CD14-positive monocyte (primary cell): ENCODE measurements at regions not wholly inside any gene's neighbourhood (a gene's known extent, or its start where the extent isn't known, plus 50 kb on each side); places are given as distances from the start of the nearest gene placed in this dataset.

Experiments used
- DNase-seq, 3 donors: peaks; one replicate each; pipeline ENCODE4 v3.0.0-alpha.2; 2011 to 2022
- H2AFZ ChIP-seq: 2 replicates; pipeline ENCODE4 v1.6.0; 2012; ENCODE audit warnings: mild to moderate bottlenecking, low read depth, low read length, inconsistent platforms; ENCODE audit not compliant: insufficient read depth, poor library complexity, severe bottlenecking
- H3K27ac ChIP-seq, 2 donors: 1 replicate in 1 of 2; 2 replicates in 1 of 2; pipeline ENCODE4 v1.5.1; 2012 to 2013; ENCODE audit warnings: low read length in 2 of 2, control low read depth in 1 of 2, inconsistent platforms in 1 of 2, low read depth in 1 of 2, mild to moderate bottlenecking in 1 of 2
- H3K27me3 ChIP-seq, 2 donors: one replicate each; pipeline versions ENCODE4 v1.6.0 to v1.6.1; 2011 to 2013; ENCODE audit warnings: low read length in 2 of 2; ENCODE audit not compliant: control insufficient read depth in 2 of 2, insufficient read depth in 2 of 2
- H3K36me3 ChIP-seq, 2 donors: replicated peaks in 1 of 2; 1 replicate in 1 of 2; 2 replicates in 1 of 2; pipeline versions ENCODE4 v1.5.1 to v1.6.1; 2012 to 2013; ENCODE audit warnings: low read length in 2 of 2, control low read depth in 1 of 2, inconsistent platforms in 1 of 2, mild to moderate bottlenecking in 1 of 2; ENCODE audit not compliant: insufficient read depth in 2 of 2, control insufficient read depth in 1 of 2
- H3K4me1 ChIP-seq, 2 donors: 1 replicate in 1 of 2; 2 replicates in 1 of 2; pipeline versions ENCODE4 v1.5.1 to v1.6.1; 2012 to 2013; ENCODE audit warnings: low read length in 2 of 2, control low read depth in 1 of 2, inconsistent platforms in 1 of 2, mild to moderate bottlenecking in 1 of 2, moderate library complexity in 1 of 2; ENCODE audit not compliant: insufficient read depth in 2 of 2, control insufficient read depth in 1 of 2
- H3K4me2 ChIP-seq: replicated peaks from 2 replicates; pipeline ENCODE3; 2012; ENCODE audit warnings: low read length, moderate library complexity, mild to moderate bottlenecking; ENCODE audit not compliant: poor library complexity, severe bottlenecking; ENCODE audit errors: extremely low read depth
- H3K4me3 ChIP-seq, 3 experiments: fragments of 200-600 bp in 1 of 3; sonication (generic) in 1 of 3; replicated peaks in 1 of 3; 1 replicate in 2 of 3; 2 replicates in 1 of 3; pipeline ENCODE4 v1.5.1; 2011 to 2013; ENCODE audit warnings: low read length in 3 of 3, mild to moderate bottlenecking in 3 of 3, control low read depth in 2 of 3, low read depth in 2 of 3, inconsistent platforms in 1 of 3, moderate library complexity in 1 of 3
- H3K79me2 ChIP-seq: 2 replicates; pipeline ENCODE4 v1.6.0; 2012; ENCODE audit warnings: mild to moderate bottlenecking, control low read depth, inconsistent platforms, low read length, moderate library complexity; ENCODE audit not compliant: insufficient read depth
- H3K9ac ChIP-seq: 2 replicates; pipeline ENCODE4 v1.6.0; 2017; ENCODE audit warnings: low read length, mild to moderate bottlenecking; ENCODE audit not compliant: insufficient read depth, poor library complexity, severe bottlenecking
- H3K9me3 ChIP-seq, 2 donors: replicated peaks in 1 of 2; 1 replicate in 1 of 2; 2 replicates in 1 of 2; pipeline versions ENCODE4 v1.5.1 to v1.6.1; 2012 to 2013; ENCODE audit warnings: low read length in 2 of 2, control low read depth in 1 of 2; ENCODE audit not compliant: control insufficient read depth in 1 of 2, insufficient read depth in 1 of 2
- H4K20me1 ChIP-seq: 2 replicates; pipeline ENCODE4 v1.6.0; 2012; ENCODE audit warnings: mild to moderate bottlenecking, low read length, control low read depth, moderate library complexity; ENCODE audit not compliant: insufficient read depth
- H3K27ac Mint-ChIP-seq, 7 donors: one replicate each; pipeline ENCODE4 v1.8.0; 2020; ENCODE audit warnings: mild to moderate bottlenecking in 7 of 7, mixed read lengths in 7 of 7, moderate library complexity in 6 of 7, inconsistent platforms in 2 of 7
- H3K27me3 Mint-ChIP-seq, 3 donors: one replicate each; pipeline ENCODE4 v1.8.0; 2021 to 2022; ENCODE audit warnings: low read depth in 3 of 3, mild to moderate bottlenecking in 3 of 3, mixed read lengths in 3 of 3, moderate library complexity in 3 of 3, inconsistent platforms in 1 of 3
- H3K36me3 Mint-ChIP-seq, 2 donors: one replicate each; pipeline ENCODE4 v1.8.0; 2020; ENCODE audit warnings: mixed read lengths in 2 of 2, inconsistent platforms in 1 of 2, mild to moderate bottlenecking in 1 of 2
- H3K4me1 Mint-ChIP-seq: one replicate; pipeline ENCODE4 v1.8.0; 2020; ENCODE audit warnings: mild to moderate bottlenecking, mixed read lengths
- H3K4me3 Mint-ChIP-seq, 2 donors: one replicate each; pipeline ENCODE4 v1.8.0; 2020; ENCODE audit warnings: mild to moderate bottlenecking in 2 of 2, mixed read lengths in 2 of 2, moderate library complexity in 1 of 2
- H3K9me3 Mint-ChIP-seq, 7 donors: one replicate each; pipeline ENCODE4 v1.8.0; 2020 to 2022; ENCODE audit warnings: mixed read lengths in 7 of 7, mild to moderate bottlenecking in 6 of 7, moderate library complexity in 6 of 7, inconsistent platforms in 2 of 7
- CTCF ChIP-seq: fragments of 200-600 bp; IDR thresholded peaks from one replicate; pipeline ENCODE4 v1.8.0; 2022; ENCODE audit warnings: antibody characterized with exemption, mild to moderate bottlenecking
- WGBS: methylation state at CpG from one replicate; pipeline ENCODE4 v1.1.5; 2013; ENCODE audit warnings: missing lambda C conversion rate; ENCODE audit not compliant: insufficient coverage; 5-methylcytosine and 5-hydroxymethylcytosine counted together
- intact Hi-C, 2 donors: fragments of 100-400 bp; cut with micrococcal nuclease; formaldehyde crosslinking; loops; one replicate each; pipeline versions ENCODE4 v1.15.0 to v1.15.1; 2023

DNA sequence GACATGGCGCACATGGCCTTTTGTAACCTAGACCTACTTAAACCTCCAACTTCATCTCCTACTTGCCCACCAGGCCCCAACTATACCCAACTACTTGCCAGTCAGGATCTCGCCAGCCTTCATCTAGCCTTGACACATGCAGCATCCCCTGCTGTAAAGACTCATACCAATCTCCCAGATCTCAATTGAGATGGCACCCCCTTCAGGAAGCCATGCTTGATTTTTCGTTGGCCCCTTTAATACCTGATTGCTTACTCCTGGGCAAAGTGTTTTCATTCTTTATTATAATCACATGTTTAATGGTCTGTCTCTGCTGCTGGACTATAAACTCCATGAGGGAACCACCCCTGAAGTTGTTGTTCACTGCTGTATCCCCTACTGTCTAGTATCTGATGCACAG is 150.8 kb downstream of the SOX2 start:
- Histone ChIP-seq H2AFZ (no peak overlapping the region), H3K4me2 (no peak overlapping the region), H3K4me3 (no peak overlapping the region), H3K9ac (no peak overlapping the region), H3K4me1 (no peaks in the 10 kb centered on the region), H3K79me2 (no peaks in the 10 kb centered on the region), H3K27ac (no peak overlapping the region), H3K9me3 (no peaks in the 10 kb centered on the region), H3K36me3 (no peaks in the 10 kb centered on the region), H3K27me3 (no peaks in the 10 kb centered on the region), H4K20me1 (no peaks in the 10 kb centered on the region)
- Mint-ChIP-seq H3K27ac (no peak overlapping the region), H3K36me3 (no peaks in the 10 kb centered on the region), H3K27me3 (peaks cover 0 to 3% (median 2%) of the 10 kb centered on the region in 3 donors), H3K4me1 (no peaks in the 10 kb centered on the region), H3K4me3 (no peak overlapping the region), H3K9me3 (peaks cover 0 to 5% (median 0%) of the 10 kb centered on the region in 7 donors)
- no peak for TF ChIP-seq CTCF
- no peak for DNase-seq
- 93% methylated on average over 2 of the region's 3 CpGs for WGBS
- intact Hi-C loops = no loop called here

DNA sequence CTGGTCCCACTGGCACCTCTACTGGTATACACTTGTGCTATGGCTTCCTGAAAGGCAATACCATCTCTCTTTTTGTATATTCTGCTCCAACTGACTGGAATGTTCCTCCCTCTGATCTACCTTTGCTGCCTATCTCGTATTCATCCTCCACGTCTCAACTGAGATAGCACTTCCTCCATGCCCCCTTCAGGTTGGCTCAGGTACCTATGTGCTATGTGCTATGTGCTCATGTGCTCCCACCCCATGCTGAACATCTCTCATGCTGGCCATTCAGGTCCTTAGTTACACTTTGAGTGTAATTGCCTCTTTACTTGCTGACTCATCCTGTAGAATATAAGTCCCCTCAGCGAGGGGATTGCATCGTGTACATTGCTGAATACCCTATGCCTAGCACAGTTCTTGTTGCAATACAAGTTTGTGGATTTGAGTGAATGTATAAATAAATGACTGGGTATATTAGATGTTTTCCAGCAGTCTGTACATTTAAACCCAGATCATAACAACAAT is 156.9 kb downstream of the SOX2 start:
- Histone ChIP-seq H3K27ac (no peak overlapping the region), H3K4me1 (no peaks in the 10 kb centered on the region), H3K9me3 (no peaks in the 10 kb centered on the region), H3K36me3 (no peaks in the 10 kb centered on the region), H3K27me3 (no peaks in the 10 kb centered on the region), H3K79me2 (no peaks in the 10 kb centered on the region), H2AFZ (no peak overlapping the region), H3K9ac (no peak overlapping the region), H3K4me2 (no peak overlapping the region), H4K20me1 (no peaks in the 10 kb centered on the region), H3K4me3 (no peak overlapping the region)
- H3K27ac Mint-ChIP-seq = no peak overlapping the region
- no peak overlapping the region for H3K4me3 Mint-ChIP-seq
- peaks cover 0 to 5% (median 2%) of the 10 kb centered on the region in 3 donors for H3K27me3 Mint-ChIP-seq
- no peak for DNase-seq
- H3K4me1 Mint-ChIP-seq = no peaks in the 10 kb centered on the region
- no peak for TF ChIP-seq CTCF
- 100% methylated on average over 2 of the region's 4 CpGs for WGBS
- no peaks in the 10 kb centered on the region for H3K36me3 Mint-ChIP-seq
- intact Hi-C loops = no loop called here
- H3K9me3 Mint-ChIP-seq = peaks cover 0 to 4% (median 1%) of the 10 kb centered on the region in 7 donors
